HFFc6 (cell line): ENCODE measurements at regions not wholly inside any gene's neighbourhood (a gene's known extent, or its start where the extent isn't known, plus 50 kb on each side); places are given as distances from the start of the nearest gene placed in this dataset.

Experiments
- DNase-seq: peaks from one replicate; pipeline ENCODE4 v3.0.0-alpha.2; 2018
- H3K27ac Mint-ChIP-seq: 2 replicates; pipeline ENCODE4 v1.8.0; 2020; ENCODE audit warnings: mild to moderate bottlenecking, mixed read lengths
- H3K27me3 Mint-ChIP-seq: 2 replicates; pipeline ENCODE4 v1.8.0; 2021; ENCODE audit warnings: mild to moderate bottlenecking, moderate library complexity, mixed read lengths; ENCODE audit not compliant: insufficient read depth
- H3K36me3 Mint-ChIP-seq: 2 replicates; pipeline ENCODE4 v1.8.0; 2021; ENCODE audit warnings: low read depth, mixed read lengths
- H3K4me1 Mint-ChIP-seq: 2 replicates; pipeline ENCODE4 v1.8.0; 2020; ENCODE audit warnings: low read depth, mixed read lengths
- H3K4me3 Mint-ChIP-seq: 2 replicates; pipeline ENCODE4 v1.8.0; 2020; ENCODE audit warnings: mild to moderate bottlenecking, moderate library complexity, mixed read lengths
- H3K9me3 Mint-ChIP-seq: 2 replicates; pipeline ENCODE4 v1.8.0; 2020; ENCODE audit warnings: mild to moderate bottlenecking, mixed read lengths
- TF ChIP-seq, protein P1 (sequence below): fragments of 200-600 bp; sonication (generic); IDR thresholded peaks from 2 replicates; pipeline ENCODE4 v1.5.0; 2021; ENCODE audit warnings: antibody characterized with exemption, mild to moderate bottlenecking

DNA sequence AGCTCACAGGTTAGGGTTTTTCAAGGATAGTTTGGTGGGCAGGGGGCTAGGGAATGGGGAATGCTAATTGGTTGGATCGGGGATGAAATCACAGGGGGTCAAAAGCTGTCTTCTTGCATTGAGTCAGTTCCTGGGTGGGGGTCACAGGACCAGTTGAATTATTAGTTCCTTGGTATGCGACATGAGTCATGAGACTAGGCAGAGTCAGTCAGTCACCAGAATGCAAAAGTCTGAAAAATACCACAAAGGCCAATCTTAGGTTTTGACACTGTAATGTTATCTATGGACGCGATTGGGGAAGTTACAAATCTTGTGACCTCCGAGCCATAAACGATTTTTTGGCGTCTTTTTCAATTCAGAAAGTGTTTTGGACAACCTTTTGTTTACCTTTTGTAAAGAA lies 101.2 kb downstream of the ZNF519 start:
- Mint-ChIP-seq H3K27ac (no peak overlapping the region), H3K4me1 (no peaks in the 10 kb centered on the region), H3K9me3 (peaks cover 57% of the 10 kb centered on the region), H3K36me3 (0 out of 2 replicates have a peak, but pooled peaks cover 4% of the 10 kb centered on the region), H3K4me3 (no peak overlapping the region), H3K27me3 (no peaks in the 10 kb centered on the region; the same call in 1 of the 2 replicates)
- DNase-seq = no peak
- TF ChIP-seq, protein P1, sequence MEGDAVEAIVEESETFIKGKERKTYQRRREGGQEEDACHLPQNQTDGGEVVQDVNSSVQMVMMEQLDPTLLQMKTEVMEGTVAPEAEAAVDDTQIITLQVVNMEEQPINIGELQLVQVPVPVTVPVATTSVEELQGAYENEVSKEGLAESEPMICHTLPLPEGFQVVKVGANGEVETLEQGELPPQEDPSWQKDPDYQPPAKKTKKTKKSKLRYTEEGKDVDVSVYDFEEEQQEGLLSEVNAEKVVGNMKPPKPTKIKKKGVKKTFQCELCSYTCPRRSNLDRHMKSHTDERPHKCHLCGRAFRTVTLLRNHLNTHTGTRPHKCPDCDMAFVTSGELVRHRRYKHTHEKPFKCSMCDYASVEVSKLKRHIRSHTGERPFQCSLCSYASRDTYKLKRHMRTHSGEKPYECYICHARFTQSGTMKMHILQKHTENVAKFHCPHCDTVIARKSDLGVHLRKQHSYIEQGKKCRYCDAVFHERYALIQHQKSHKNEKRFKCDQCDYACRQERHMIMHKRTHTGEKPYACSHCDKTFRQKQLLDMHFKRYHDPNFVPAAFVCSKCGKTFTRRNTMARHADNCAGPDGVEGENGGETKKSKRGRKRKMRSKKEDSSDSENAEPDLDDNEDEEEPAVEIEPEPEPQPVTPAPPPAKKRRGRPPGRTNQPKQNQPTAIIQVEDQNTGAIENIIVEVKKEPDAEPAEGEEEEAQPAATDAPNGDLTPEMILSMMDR = no peak

DNA sequence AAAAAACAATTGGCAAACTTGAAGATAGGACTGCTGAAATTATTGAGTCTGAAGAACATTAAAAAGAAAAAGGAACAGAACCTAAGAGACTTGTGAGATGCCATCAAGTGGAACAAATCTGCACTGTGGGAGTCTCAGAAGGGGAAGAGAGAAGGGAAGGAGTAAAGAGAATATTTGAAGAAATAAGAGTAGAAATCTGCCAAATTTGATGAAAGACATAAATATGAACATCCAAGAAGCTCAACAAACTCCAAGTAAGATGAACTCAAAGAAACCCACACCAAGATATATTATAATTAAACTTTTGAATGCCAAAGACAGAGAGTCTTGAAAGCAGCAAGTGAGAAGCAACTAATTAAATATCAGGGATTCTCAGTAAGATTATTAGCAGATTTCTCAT lies 102.7 kb downstream of the ZNF519 start:
- DNase-seq = no peak
- Mint-ChIP-seq H3K4me3 (no peak overlapping the region), H3K27me3 (no peaks in the 10 kb centered on the region; the same call in 1 of the 2 replicates), H3K27ac (no peak overlapping the region), H3K4me1 (no peaks in the 10 kb centered on the region), H3K36me3 (0 out of 2 replicates have a peak, but pooled peaks cover 4% of the 10 kb centered on the region), H3K9me3 (peaks cover 59% of the 10 kb centered on the region)
- TF ChIP-seq, protein P1 = no peak

DNA sequence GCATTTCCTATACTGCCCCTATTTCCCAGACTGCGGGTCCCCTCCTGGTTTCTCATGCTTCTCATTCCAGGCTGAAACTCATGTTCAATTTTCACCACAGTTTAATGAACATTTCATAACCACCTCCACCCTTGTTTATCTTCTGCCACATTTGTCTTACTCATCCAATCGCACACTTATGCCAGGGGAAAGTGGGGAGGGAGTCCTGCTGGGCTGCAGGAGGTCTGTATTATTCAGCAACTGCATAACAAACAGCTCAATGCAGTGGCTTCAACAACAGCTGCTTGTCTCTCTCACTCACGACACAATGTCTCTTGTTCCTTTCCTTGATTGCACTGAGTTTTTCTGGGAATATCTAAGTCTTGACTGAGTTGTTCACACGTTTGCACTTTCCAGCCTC lies 106.0 kb downstream of the ZNF519 start:
- Mint-ChIP-seq H3K4me3 (no peak overlapping the region), H3K27ac (no peak overlapping the region), H3K27me3 (no peaks in the 10 kb centered on the region; the same call in 1 of the 2 replicates), H3K4me1 (no peaks in the 10 kb centered on the region), H3K36me3 (peaks cover 4% of the 10 kb centered on the region; the same call in 1 of the 2 replicates), H3K9me3 (peaks cover 60% of the 10 kb centered on the region)
- TF ChIP-seq, protein P1 = no peak
- no peak for DNase-seq

DNA sequence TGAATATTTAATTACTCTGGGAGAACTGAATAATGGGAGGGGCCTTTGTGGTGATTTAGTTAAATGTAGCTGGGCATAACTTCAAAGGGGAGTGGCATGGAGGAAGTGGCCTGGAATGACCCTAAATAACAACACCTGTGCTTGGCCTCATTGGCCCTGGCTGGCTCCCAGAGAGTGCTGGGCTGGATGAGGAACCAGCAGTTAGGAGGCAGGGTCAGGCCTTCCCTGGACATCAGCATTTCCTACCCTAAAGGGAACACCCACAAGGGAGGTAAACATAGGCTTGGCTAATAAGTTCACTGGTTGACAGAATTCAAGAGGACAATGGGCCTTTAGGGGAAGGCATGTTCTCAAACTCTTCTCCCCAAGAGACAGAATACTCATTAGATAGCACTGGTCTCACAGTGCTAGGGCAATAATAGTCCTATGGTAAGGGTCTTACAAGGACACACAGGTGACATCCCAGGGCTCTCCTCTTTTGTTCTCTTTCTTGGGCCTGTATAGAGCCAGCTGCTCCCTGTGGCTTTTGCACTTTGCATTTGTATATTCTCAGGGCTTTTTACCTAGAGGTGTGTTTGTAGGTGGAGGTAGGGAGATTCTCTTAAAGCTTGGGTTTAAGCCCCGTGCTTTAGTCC lies 106.8 kb downstream of the ZNF519 start:
- no peak overlapping the region for H3K27ac Mint-ChIP-seq
- H3K36me3 Mint-ChIP-seq = peaks cover 4% of the 10 kb centered on the region; the same call in 1 of the 2 replicates
- no peaks in the 10 kb centered on the region for H3K27me3 Mint-ChIP-seq
- H3K4me1 Mint-ChIP-seq = no peaks in the 10 kb centered on the region
- peaks cover 53% of the 10 kb centered on the region for H3K9me3 Mint-ChIP-seq
- no peak for DNase-seq
- TF ChIP-seq, protein P1 = no peak
- H3K4me3 Mint-ChIP-seq = no peak overlapping the region

DNA sequence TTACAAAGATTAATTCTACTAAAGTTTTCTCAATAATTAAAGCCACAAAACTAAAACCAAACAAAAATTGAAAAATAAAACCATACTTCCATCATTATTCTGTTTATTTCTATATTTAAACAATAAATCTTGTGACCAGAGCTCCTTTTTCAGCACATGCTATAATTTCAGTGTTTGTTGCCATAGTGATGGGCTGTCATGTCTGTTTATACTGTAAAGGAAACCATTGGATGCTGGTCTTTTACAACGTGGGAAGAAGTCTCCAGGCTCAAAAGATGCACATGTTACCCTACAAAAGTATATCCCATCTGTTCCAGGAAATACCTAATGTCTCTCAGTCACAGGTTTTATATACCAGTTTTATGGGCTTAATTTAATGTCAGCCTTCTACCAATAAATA lies 100.1 kb upstream of the MC2R start:
- Mint-ChIP-seq H3K27ac (no peak overlapping the region), H3K9me3 (peaks cover 21% of the 10 kb centered on the region), H3K4me1 (no peaks in the 10 kb centered on the region)

More for the DNA sequence above, 100.1 kb upstream of the MC2R start:
- Mint-ChIP-seq H3K27me3 (no peaks in the 10 kb centered on the region; the same call in 1 of the 2 replicates), H3K4me3 (no peak overlapping the region), H3K36me3 (no peaks in the 10 kb centered on the region)
- no peak for DNase-seq
- TF ChIP-seq, protein P1 = no peak
